ENCODE measurements at regions not wholly inside any gene's neighbourhood (a gene's known extent, or its start where the extent isn't known, plus 50 kb on each side); places are given as distances from the start of the nearest gene placed in this dataset.

DNA sequence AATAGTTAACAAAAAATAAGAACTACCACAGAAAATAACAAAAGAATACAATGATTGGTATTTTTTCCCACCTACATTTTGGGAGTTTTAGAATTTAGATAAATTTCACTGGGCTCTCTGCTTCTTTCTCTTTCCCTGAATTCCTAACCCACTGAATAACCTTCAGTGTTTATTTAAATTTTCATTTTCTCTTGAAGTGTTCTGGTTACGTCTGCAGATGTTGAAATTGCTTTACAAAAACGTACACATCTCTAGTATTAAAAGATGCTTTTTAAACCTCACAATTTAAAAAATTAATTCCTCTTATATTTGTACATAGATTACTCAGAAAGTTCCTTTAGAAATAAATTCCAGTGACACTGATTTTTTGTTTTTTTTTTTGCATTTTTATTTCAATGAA lies 158.7 kb upstream of the TUT7 start:
- Histone ChIP-seq H3K9ac (ENCODE audit: low read length in 2 of 2) (no peak overlapping the region), H3K4me1 (ENCODE audit: control insufficient read depth, insufficient read depth, low read length) (no peaks in the 10 kb centered on the region), H3K9me3 (ENCODE audit: control insufficient read depth in 2 of 2, low read length in 2 of 2) (no peaks in the 10 kb centered on the region), H3K36me3 (ENCODE audit: control insufficient read depth in 2 of 2, insufficient read depth in 2 of 2, low read length in 2 of 2) (no peaks in the 10 kb centered on the region), H3K4me3 (ENCODE audit: low read length in 2 of 2) (no peak overlapping the region), H3K27me3 (ENCODE audit: control insufficient read depth in 1 of 2, insufficient read depth in 2 of 2, low read length in 2 of 2) (no peaks in the 10 kb centered on the region), H3K27ac (ENCODE audit: low read length) (no peak overlapping the region)

DNA sequence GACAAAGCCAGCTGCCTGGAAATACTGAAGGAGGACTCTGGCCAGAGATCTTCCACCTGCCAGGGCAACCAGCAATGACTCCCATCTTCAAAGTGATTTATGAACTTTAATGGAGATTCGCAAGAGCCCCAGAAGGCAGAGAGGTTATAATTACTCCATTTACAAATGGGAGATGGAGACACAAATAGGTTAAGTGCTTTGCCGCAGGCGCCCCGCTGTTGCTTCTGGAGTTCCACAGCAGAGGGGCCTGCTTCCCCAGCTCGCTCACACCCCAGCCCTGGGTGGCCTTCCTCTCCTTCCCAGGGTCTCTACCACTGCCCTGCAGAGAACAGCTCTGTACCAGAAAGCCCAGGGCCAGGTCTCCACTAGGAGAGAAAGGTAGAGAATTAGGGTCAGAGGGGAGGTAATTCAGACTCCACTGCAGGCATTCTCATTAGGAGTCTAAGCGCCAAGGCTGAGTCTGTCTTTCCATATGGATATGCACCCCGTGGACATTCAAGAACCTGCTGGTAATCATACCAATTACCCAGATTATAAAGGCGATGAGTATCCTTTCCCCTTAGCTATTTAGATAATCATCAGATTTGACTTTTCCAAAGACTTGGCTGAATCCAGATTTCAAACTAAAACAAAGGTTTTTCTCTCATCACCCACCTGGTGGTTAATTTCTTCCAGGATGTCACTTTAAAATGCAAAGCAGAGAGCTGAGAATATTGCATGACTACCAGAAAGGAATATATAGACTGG lies 157.6 kb upstream of the TUT7 start:
- Histone ChIP-seq H3K36me3 (ENCODE audit: control insufficient read depth in 2 of 2, insufficient read depth in 2 of 2, low read length in 2 of 2) (no peaks in the 10 kb centered on the region), H3K9me3 (ENCODE audit: control insufficient read depth in 2 of 2, low read length in 2 of 2) (no peaks in the 10 kb centered on the region), H3K27me3 (ENCODE audit: control insufficient read depth in 1 of 2, insufficient read depth in 2 of 2, low read length in 2 of 2) (no peaks in the 10 kb centered on the region), H3K27ac (ENCODE audit: low read length) (no peak overlapping the region), H3K9ac (ENCODE audit: low read length in 2 of 2) (no peak overlapping the region), H3K4me3 (ENCODE audit: low read length in 2 of 2) (no peak overlapping the region), H3K4me1 (ENCODE audit: control insufficient read depth, insufficient read depth, low read length) (no peaks in the 10 kb centered on the region)

DNA sequence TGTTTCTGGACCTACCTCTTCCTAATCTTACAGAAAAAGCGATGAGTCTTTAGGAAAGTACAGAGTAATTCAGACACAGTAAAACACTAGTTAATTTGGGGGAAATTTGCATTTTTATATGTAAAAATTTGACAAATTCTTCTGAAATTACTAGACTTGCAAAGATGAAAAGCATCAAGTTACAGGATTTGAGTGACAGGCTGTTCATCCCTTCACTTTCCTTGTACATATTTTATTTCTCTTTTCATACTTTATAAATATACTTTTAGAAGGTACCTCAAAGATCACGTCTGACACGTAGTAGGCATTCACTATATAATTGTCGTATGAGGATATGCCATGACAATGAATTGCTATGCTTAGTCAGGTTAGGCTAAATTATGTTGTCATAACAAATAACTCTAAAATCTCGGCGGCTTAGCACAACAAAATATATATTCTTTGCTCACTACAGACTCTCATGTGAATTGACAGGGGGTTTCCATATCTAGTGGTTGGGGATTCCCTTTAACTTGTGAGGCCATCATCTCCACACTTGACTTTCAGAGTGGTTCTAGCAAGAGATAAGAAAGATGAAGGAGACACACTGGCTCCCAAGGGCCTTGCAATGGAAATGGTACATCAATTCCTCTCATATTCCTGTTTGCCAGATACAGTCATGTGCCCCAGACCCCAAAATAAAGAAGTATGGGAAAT lies 154.1 kb upstream of the TUT7 start:
- Histone ChIP-seq H3K27ac (ENCODE audit: low read length) (no peak overlapping the region), H3K27me3 (ENCODE audit: control insufficient read depth in 1 of 2, insufficient read depth in 2 of 2, low read length in 2 of 2) (no peaks in the 10 kb centered on the region)

DNA sequence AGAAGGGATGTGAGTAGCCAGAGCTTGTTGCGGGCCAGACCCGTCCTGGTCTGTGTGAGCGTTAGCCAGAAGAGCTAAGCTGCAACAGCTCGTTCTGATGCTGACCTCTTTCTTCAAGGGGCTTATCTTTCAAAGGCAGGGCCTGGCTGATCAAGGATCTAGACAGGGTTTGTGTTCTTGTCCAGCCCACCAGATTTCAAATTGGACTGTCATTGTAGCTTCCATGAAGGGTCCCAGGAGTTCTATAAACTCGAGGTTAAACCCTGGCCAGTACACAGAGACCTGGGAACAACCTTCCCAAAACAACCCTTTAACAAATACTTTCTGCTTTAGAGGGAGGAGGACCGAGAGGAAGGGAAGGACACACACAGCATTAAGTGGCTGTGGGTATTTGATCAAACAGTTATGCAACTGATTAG lies 153.0 kb upstream of the TUT7 start:
- Histone ChIP-seq H3K27me3 (ENCODE audit: control insufficient read depth in 1 of 2, insufficient read depth in 2 of 2, low read length in 2 of 2) (no peaks in the 10 kb centered on the region), H3K27ac (ENCODE audit: low read length) (no peak overlapping the region), H3K9me3 (ENCODE audit: control insufficient read depth in 2 of 2, low read length in 2 of 2) (no peaks in the 10 kb centered on the region), H3K4me3 (ENCODE audit: low read length in 2 of 2) (no peak overlapping the region), H3K9ac (ENCODE audit: low read length in 2 of 2) (no peak overlapping the region), H3K4me1 (ENCODE audit: control insufficient read depth, insufficient read depth, low read length) (no peaks in the 10 kb centered on the region), H3K36me3 (ENCODE audit: control insufficient read depth in 2 of 2, insufficient read depth in 2 of 2, low read length in 2 of 2) (no peaks in the 10 kb centered on the region)

More for the DNA sequence above, 154.1 kb upstream of the TUT7 start:
- H3K4me3 ChIP-seq (ENCODE audit: low read length in 2 of 2): no peak overlapping the region
- no peak overlapping the region for H3K9ac ChIP-seq (ENCODE audit: low read length in 2 of 2)
- no peaks in the 10 kb centered on the region for H3K9me3 ChIP-seq (ENCODE audit: control insufficient read depth in 2 of 2, low read length in 2 of 2)
- no peaks in the 10 kb centered on the region for H3K4me1 ChIP-seq (ENCODE audit: control insufficient read depth, insufficient read depth, low read length)
- no peaks in the 10 kb centered on the region for H3K36me3 ChIP-seq (ENCODE audit: control insufficient read depth in 2 of 2, insufficient read depth in 2 of 2, low read length in 2 of 2)

DNA sequence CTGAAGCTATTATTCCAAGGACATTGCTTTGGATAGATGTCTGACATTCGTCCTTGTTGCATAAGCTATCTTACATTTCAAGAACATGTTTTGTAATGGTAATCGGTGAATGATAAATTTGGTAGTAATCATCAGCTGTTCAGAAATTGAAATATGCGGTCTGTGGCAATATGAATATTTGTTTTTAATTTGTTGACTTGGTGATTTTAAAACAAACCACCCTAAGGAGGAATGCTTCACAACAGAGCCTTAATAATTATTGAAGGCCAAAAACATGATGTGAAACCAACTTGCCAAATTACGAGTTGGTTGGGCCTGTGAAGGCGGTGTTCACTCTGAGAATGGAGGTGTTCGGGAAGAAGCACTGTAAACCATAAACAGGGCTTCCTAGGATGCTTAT lies 149.7 kb upstream of the TUT7 start:
- no peaks in the 10 kb centered on the region for H3K9me3 ChIP-seq (ENCODE audit: control insufficient read depth in 2 of 2, low read length in 2 of 2)

DNA sequence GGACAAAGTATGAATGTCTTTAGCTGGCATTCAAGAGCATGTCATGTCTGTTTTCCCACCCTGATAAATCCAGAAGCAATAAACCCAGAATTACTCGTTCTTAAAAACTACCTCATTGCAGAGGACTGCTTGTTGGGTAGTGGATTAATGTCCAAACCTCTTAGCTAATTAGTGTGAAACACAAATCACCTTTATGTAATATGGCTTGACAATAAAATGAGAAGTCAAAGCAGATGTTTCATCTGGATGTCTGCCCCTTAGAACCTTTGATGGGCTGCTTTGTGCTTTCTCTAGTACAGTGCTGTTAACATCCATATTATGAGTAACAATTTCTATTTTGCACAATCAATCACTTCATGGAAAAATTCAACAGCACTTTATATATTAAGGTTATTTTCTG lies 149.1 kb upstream of the TUT7 start:
- Histone ChIP-seq H3K9me3 (ENCODE audit: control insufficient read depth in 2 of 2, low read length in 2 of 2) (no peaks in the 10 kb centered on the region), H3K27me3 (ENCODE audit: control insufficient read depth in 1 of 2, insufficient read depth in 2 of 2, low read length in 2 of 2) (no peaks in the 10 kb centered on the region), H3K27ac (ENCODE audit: low read length) (no peak overlapping the region), H3K4me1 (ENCODE audit: control insufficient read depth, insufficient read depth, low read length) (no peaks in the 10 kb centered on the region), H3K9ac (ENCODE audit: low read length in 2 of 2) (no peak overlapping the region), H3K36me3 (ENCODE audit: control insufficient read depth in 2 of 2, insufficient read depth in 2 of 2, low read length in 2 of 2) (no peaks in the 10 kb centered on the region), H3K4me3 (ENCODE audit: low read length in 2 of 2) (no peak overlapping the region)

More for the DNA sequence above, 149.7 kb upstream of the TUT7 start:
- H3K27me3 ChIP-seq (ENCODE audit: control insufficient read depth in 1 of 2, insufficient read depth in 2 of 2, low read length in 2 of 2): no peaks in the 10 kb centered on the region
- H3K4me3 ChIP-seq (ENCODE audit: low read length in 2 of 2): no peak overlapping the region
- no peak overlapping the region for H3K9ac ChIP-seq (ENCODE audit: low read length in 2 of 2)
- H3K36me3 ChIP-seq (ENCODE audit: control insufficient read depth in 2 of 2, insufficient read depth in 2 of 2, low read length in 2 of 2): no peaks in the 10 kb centered on the region
- H3K27ac ChIP-seq (ENCODE audit: low read length): no peak overlapping the region
- no peaks in the 10 kb centered on the region for H3K4me1 ChIP-seq (ENCODE audit: control insufficient read depth, insufficient read depth, low read length)

DNA sequence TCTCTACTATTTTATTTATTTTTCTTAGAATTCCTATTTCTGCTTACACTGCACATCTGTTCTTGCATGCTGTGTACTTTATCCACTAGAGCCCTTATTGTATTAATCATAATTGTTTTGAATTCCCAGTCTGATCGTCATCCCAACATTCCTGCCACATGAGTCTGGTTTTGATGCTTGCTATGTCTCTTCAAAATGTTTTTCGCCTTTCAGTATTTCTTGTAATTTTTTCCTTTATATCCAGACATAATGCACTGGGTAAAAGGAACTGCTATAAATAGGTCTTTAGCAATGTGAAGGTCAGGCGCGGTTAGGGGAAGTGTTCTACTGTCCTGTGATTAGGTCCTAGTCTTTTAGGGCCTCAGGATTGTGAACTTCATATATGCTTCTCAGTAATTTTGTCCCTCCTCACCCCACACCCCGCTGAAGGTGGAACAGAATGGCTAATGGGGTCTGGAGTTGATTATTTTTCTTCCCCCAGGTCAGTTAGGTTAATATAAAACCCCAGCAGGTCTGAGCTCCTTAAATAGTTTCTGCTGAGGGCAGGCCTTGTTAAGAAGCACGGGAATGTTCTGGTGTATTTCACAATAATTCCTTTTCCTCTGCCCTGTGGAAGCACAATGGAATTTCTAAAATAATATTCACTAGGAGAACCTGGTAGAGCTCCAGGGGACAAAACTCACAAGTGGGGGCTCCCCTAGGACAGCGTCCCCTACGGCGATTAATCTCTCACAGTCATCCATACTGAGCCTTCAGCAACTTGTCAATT lies 146.6 kb upstream of the TUT7 start:
- Histone ChIP-seq H3K27me3 (ENCODE audit: control insufficient read depth in 1 of 2, insufficient read depth in 2 of 2, low read length in 2 of 2) (no peaks in the 10 kb centered on the region), H3K36me3 (ENCODE audit: control insufficient read depth in 2 of 2, insufficient read depth in 2 of 2, low read length in 2 of 2) (no peaks in the 10 kb centered on the region), H3K4me3 (ENCODE audit: low read length in 2 of 2) (no peak overlapping the region), H3K4me1 (ENCODE audit: control insufficient read depth, insufficient read depth, low read length) (no peaks in the 10 kb centered on the region), H3K9ac (ENCODE audit: low read length in 2 of 2) (no peak overlapping the region), H3K27ac (ENCODE audit: low read length) (no peak overlapping the region), H3K9me3 (ENCODE audit: control insufficient read depth in 2 of 2, low read length in 2 of 2) (no peaks in the 10 kb centered on the region)

DNA sequence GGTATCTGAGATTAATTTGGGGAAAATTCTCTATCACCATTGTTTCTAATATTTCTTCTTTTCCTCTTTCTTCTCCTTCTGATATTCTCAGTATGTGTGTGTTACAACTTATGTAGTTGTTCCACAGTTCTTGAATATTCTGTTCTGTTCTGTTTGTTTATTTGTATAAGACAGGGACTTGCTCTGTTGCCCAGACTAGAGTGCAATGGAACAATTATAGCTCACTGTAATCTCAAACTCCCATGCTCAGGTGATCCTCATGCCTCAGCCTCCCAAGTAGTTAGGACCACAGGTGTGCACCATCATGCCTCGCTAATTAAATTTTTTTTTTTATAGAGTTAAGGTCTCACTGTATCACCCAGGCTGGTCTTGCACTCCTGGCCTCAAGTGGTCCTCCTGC lies 145.8 kb upstream of the TUT7 start:
- H3K9me3 ChIP-seq (ENCODE audit: control insufficient read depth in 2 of 2, low read length in 2 of 2): no peaks in the 10 kb centered on the region
- H3K27me3 ChIP-seq (ENCODE audit: control insufficient read depth in 1 of 2, insufficient read depth in 2 of 2, low read length in 2 of 2): no peaks in the 10 kb centered on the region
- no peak overlapping the region for H3K9ac ChIP-seq (ENCODE audit: low read length in 2 of 2)
- H3K36me3 ChIP-seq (ENCODE audit: control insufficient read depth in 2 of 2, insufficient read depth in 2 of 2, low read length in 2 of 2): no peaks in the 10 kb centered on the region
- no peak overlapping the region for H3K27ac ChIP-seq (ENCODE audit: low read length)
- H3K4me1 ChIP-seq (ENCODE audit: control insufficient read depth, insufficient read depth, low read length): no peaks in the 10 kb centered on the region
- no peak overlapping the region for H3K4me3 ChIP-seq (ENCODE audit: low read length in 2 of 2)

DNA sequence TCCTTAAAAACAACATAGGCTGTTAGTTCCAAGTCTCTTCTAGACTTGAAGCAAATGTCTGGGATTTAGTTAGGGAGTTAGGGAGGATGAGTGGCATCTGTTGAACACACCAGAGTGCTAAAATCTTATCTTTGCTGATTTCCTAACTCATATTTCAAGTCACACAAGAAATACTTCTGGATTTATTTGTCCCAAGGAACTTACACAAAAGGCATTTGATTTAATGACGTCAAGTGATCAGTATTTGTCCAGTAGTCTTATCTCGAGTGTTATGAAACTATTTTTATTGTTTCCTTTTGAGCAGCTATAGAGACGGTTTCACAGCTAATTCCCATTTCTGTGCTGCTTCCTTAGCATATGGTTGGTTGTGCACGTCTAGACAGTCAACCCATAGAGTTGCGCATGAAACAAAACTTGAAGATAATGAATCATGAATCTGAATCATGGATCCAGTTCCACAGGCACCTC lies 140.5 kb upstream of the TUT7 start:
- Histone ChIP-seq H3K4me1 (ENCODE audit: control insufficient read depth, insufficient read depth, low read length) (no peaks in the 10 kb centered on the region), H3K27ac (ENCODE audit: low read length) (no peak overlapping the region), H3K27me3 (ENCODE audit: control insufficient read depth in 1 of 2, insufficient read depth in 2 of 2, low read length in 2 of 2) (no peaks in the 10 kb centered on the region), H3K9me3 (ENCODE audit: control insufficient read depth in 2 of 2, low read length in 2 of 2) (no peaks in the 10 kb centered on the region), H3K36me3 (ENCODE audit: control insufficient read depth in 2 of 2, insufficient read depth in 2 of 2, low read length in 2 of 2) (no peaks in the 10 kb centered on the region), H3K9ac (ENCODE audit: low read length in 2 of 2) (no peak overlapping the region), H3K4me3 (ENCODE audit: low read length in 2 of 2) (no peak overlapping the region)

DNA sequence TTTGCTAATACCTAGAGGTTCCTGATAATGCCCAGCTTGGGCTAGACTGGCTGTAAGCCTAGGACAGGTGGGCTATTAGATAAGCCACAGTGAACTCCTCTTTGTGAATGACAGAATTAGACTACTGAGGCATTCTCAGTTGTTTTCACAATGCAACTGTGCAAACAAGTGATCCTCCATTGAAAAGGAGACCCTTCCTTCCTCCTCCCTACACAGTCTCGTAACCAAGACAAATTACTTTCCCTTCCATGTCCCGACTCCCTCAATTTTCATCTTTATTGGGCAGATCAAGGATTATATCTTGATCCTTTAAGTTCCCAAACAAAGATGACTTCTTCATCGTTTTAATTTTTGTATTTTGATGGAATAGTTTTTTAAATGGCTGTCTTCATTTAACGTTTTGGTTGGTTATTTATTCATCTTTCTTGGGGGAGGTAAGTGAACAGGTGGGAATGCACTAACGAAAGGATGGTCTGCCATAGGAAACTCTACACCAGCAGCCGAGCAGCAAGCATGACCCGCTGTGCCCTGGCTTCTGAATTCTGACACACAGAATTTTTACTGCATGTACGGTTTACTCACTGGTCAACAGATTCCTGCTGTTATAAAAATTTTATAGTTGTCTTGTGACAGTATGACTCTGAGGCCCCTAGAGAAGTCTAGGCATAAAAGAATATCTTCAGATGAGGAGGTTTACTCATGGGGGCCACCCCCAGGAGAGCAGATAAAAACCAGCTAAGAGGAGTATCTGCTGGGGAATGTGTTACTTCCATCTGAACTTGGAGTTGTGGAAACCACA lies 137.5 kb upstream of the TUT7 start:
- Histone ChIP-seq H3K9me3 (ENCODE audit: control insufficient read depth in 2 of 2, low read length in 2 of 2) (no peaks in the 10 kb centered on the region), H3K4me1 (ENCODE audit: control insufficient read depth, insufficient read depth, low read length) (no peaks in the 10 kb centered on the region), H3K27ac (ENCODE audit: low read length) (no peak overlapping the region), H3K27me3 (ENCODE audit: control insufficient read depth in 1 of 2, insufficient read depth in 2 of 2, low read length in 2 of 2) (no peaks in the 10 kb centered on the region), H3K4me3 (ENCODE audit: low read length in 2 of 2) (no peak overlapping the region), H3K9ac (ENCODE audit: low read length in 2 of 2) (no peak overlapping the region), H3K36me3 (ENCODE audit: control insufficient read depth in 2 of 2, insufficient read depth in 2 of 2, low read length in 2 of 2) (no peaks in the 10 kb centered on the region)
